Karpas-422 (cell line): ENCODE measurements at regions not wholly inside any gene's neighbourhood (a gene's known extent, or its start where the extent isn't known, plus 50 kb on each side); places are given as distances from the start of the nearest gene placed in this dataset.

Experiments used
- DNase-seq: peaks from one replicate; pipeline ENCODE4 v3.0.0-alpha.2; 2015
- H2AFZ ChIP-seq: fragments of 200-600 bp; sonication (generic); 2 replicates; pipeline ENCODE4 v1.6.1; 2014; ENCODE audit warnings: antibody characterized with exemption, low read length, mixed read lengths
- H3K27ac ChIP-seq: fragments of 200-600 bp; sonication (generic); 2 replicates; pipeline ENCODE4 v1.5.1; 2014; ENCODE audit warnings: mild to moderate bottlenecking, low read length, moderate library complexity
- H3K27me3 ChIP-seq: fragments of 200-600 bp; sonication (generic); 2 replicates; pipeline ENCODE4 v1.6.1; 2014; ENCODE audit warnings: low read length, mixed read lengths
- H3K36me3 ChIP-seq: fragments of 200-600 bp; sonication (generic); 2 replicates; pipeline ENCODE4 v1.6.1; 2014; ENCODE audit warnings: low read length, mixed read lengths; ENCODE audit not compliant: insufficient read depth
- H3K4me1 ChIP-seq: fragments of 200-600 bp; sonication (generic); 2 replicates; pipeline ENCODE4 v1.6.1; 2014; ENCODE audit warnings: mild to moderate bottlenecking, low read length, mixed read lengths
- H3K4me2 ChIP-seq: fragments of 200-600 bp; sonication (generic); 2 replicates; pipeline ENCODE4 v1.6.1; 2014; ENCODE audit warnings: low read length, low read depth, mild to moderate bottlenecking; ENCODE audit not compliant: poor library complexity, severe bottlenecking
- H3K4me3 ChIP-seq: fragments of 200-600 bp; sonication (generic); 2 replicates; pipeline ENCODE4 v1.5.1; 2014; ENCODE audit warnings: mild to moderate bottlenecking, antibody characterized with exemption, low read length, mixed read lengths
- H3K79me2 ChIP-seq: fragments of 200-600 bp; sonication (generic); 2 replicates; pipeline ENCODE4 v1.6.1; 2014; ENCODE audit warnings: mild to moderate bottlenecking, low read length, mixed read lengths
- H3K9ac ChIP-seq: fragments of 200-600 bp; sonication (generic); 2 replicates; pipeline ENCODE4 v1.6.0; 2014; ENCODE audit warnings: low read length
- H3K9me2 ChIP-seq: fragments of 200-600 bp; sonication (generic), shearing (Covaris generic); replicated peaks from 2 replicates; pipeline ENCODE4 v1.6.0; 2014; ENCODE audit warnings: mild to moderate bottlenecking, low read length, moderate library complexity; ENCODE audit not compliant: insufficient read depth
- H3K9me3 ChIP-seq: fragments of 300-700, 200-600 bp; sonication (generic); 2 replicates; pipeline ENCODE4 v1.6.1; 2014; ENCODE audit warnings: low read length, mixed read lengths
- H4K20me1 ChIP-seq: fragments of 200-600 bp; sonication (generic); 2 replicates; pipeline ENCODE4 v1.6.1; 2014; ENCODE audit warnings: mild to moderate bottlenecking, antibody characterized with exemption, low read length, low read depth; ENCODE audit not compliant: insufficient read depth

GRCh38 chr13:80740071-80740470 is 399.1 kb upstream of the SPRY2 start:
- no peak for DNase-seq

GRCh38 chr13:80737513-80737912 is 396.6 kb upstream of the SPRY2 start:
- no peaks in the 10 kb centered on the region for H3K36me3 ChIP-seq
- DNase-seq, result no peak
- no peak overlapping the region for H3K9ac ChIP-seq
- no peaks in the 10 kb centered on the region for H4K20me1 ChIP-seq
- no peaks in the 10 kb centered on the region for H3K27me3 ChIP-seq
- H3K4me2 ChIP-seq, result no peak overlapping the region
- no peaks in the 10 kb centered on the region for H3K9me2 ChIP-seq
- H3K27ac ChIP-seq, result no peak overlapping the region
- no peaks in the 10 kb centered on the region for H3K4me1 ChIP-seq
- peaks cover 38% of the 10 kb centered on the region for H3K9me3 ChIP-seq
- no peak overlapping the region for H2AFZ ChIP-seq
- no peaks in the 10 kb centered on the region for H3K79me2 ChIP-seq
- no peak overlapping the region for H3K4me3 ChIP-seq

More at GRCh38 chr13:80740071-80740470, 399.1 kb upstream of the SPRY2 start:
- H3K27me3 ChIP-seq, result no peaks in the 10 kb centered on the region
- H3K4me2 ChIP-seq, result no peak overlapping the region
- H3K4me3 ChIP-seq, result no peak overlapping the region
- no peak overlapping the region for H3K9ac ChIP-seq
- H3K27ac ChIP-seq, result no peak overlapping the region
- no peaks in the 10 kb centered on the region for H3K4me1 ChIP-seq
- H4K20me1 ChIP-seq, result no peaks in the 10 kb centered on the region
- no peaks in the 10 kb centered on the region for H3K36me3 ChIP-seq
- H3K9me3 ChIP-seq, result peaks cover 34% of the 10 kb centered on the region
- no peaks in the 10 kb centered on the region for H3K9me2 ChIP-seq
- no peaks in the 10 kb centered on the region for H3K79me2 ChIP-seq
- H2AFZ ChIP-seq, result no peak overlapping the region

- Histone ChIP-seq H3K4me1 (no peaks in the 10 kb centered on the region), H3K4me3 (no peak overlapping the region), H3K79me2 (no peaks in the 10 kb centered on the region), H3K27ac (no peak overlapping the region), H2AFZ (no peak overlapping the region), H4K20me1 (no peaks in the 10 kb centered on the region), H3K27me3 (no peaks in the 10 kb centered on the region), H3K36me3 (no peaks in the 10 kb centered on the region), H3K9ac (no peak overlapping the region), H3K9me2 (no peaks in the 10 kb centered on the region), H3K4me2 (no peak overlapping the region), H3K9me3 (peaks cover 27% of the 10 kb centered on the region)
- DNase-seq, result no peak
These were observed 386.5 kb upstream of the SPRY2 start for GRCh38 chr13:80727321-80727975.

GRCh38 chr13:80726868-80727267 is 385.9 kb upstream of the SPRY2 start:
- no peak overlapping the region for H3K4me2 ChIP-seq
- peaks cover 27% of the 10 kb centered on the region for H3K9me3 ChIP-seq
- no peak for DNase-seq
- H3K36me3 ChIP-seq, result no peaks in the 10 kb centered on the region
- no peak overlapping the region for H2AFZ ChIP-seq
- H3K27me3 ChIP-seq, result no peaks in the 10 kb centered on the region
- H3K9ac ChIP-seq, result no peak overlapping the region
- no peaks in the 10 kb centered on the region for H4K20me1 ChIP-seq
- H3K4me3 ChIP-seq, result no peak overlapping the region
- no peaks in the 10 kb centered on the region for H3K79me2 ChIP-seq
- H3K27ac ChIP-seq, result no peak overlapping the region
- no peaks in the 10 kb centered on the region for H3K4me1 ChIP-seq
- H3K9me2 ChIP-seq, result no peaks in the 10 kb centered on the region

- Histone ChIP-seq H3K4me1 (no peaks in the 10 kb centered on the region), H3K79me2 (no peaks in the 10 kb centered on the region), H3K36me3 (no peaks in the 10 kb centered on the region), H3K9me3 (peaks cover 30% of the 10 kb centered on the region), H4K20me1 (no peaks in the 10 kb centered on the region), H3K27ac (no peak overlapping the region), H3K9ac (no peak overlapping the region), H3K4me2 (no peak overlapping the region), H2AFZ (no peak overlapping the region), H3K9me2 (no peaks in the 10 kb centered on the region), H3K27me3 (no peaks in the 10 kb centered on the region), H3K4me3 (no peak overlapping the region)
- no peak for DNase-seq
These were observed 380.8 kb upstream of the SPRY2 start for GRCh38 chr13:80721689-80722088.

- no peak overlapping the region for H3K9ac ChIP-seq
- no peaks in the 10 kb centered on the region for H3K9me2 ChIP-seq
- no peak overlapping the region for H3K27ac ChIP-seq
- H3K79me2 ChIP-seq, result no peaks in the 10 kb centered on the region
- no peak overlapping the region for H2AFZ ChIP-seq
- peaks cover 27% of the 10 kb centered on the region for H3K9me3 ChIP-seq
- no peaks in the 10 kb centered on the region for H3K27me3 ChIP-seq
- H3K4me3 ChIP-seq, result no peak overlapping the region
- H4K20me1 ChIP-seq, result no peaks in the 10 kb centered on the region
- no peak overlapping the region for H3K4me2 ChIP-seq
- H3K36me3 ChIP-seq, result no peaks in the 10 kb centered on the region
- H3K4me1 ChIP-seq, result no peaks in the 10 kb centered on the region
- no peak for DNase-seq
These were observed 378.0 kb upstream of the SPRY2 start for GRCh38 chr13:80718970-80719369.

- H3K79me2 ChIP-seq, result no peaks in the 10 kb centered on the region
- no peak overlapping the region for H3K4me3 ChIP-seq
- H3K27me3 ChIP-seq, result no peaks in the 10 kb centered on the region
- DNase-seq, result no peak
- peaks cover 21% of the 10 kb centered on the region for H3K9me3 ChIP-seq
- H2AFZ ChIP-seq, result no peak overlapping the region
- no peaks in the 10 kb centered on the region for H3K36me3 ChIP-seq
- H3K27ac ChIP-seq, result no peak overlapping the region
- no peaks in the 10 kb centered on the region for H3K9me2 ChIP-seq
- H4K20me1 ChIP-seq, result no peaks in the 10 kb centered on the region
- H3K4me1 ChIP-seq, result no peaks in the 10 kb centered on the region
- no peak overlapping the region for H3K4me2 ChIP-seq
- no peak overlapping the region for H3K9ac ChIP-seq
These were observed 376.9 kb upstream of the SPRY2 start for GRCh38 chr13:80717776-80718175.

GRCh38 chr13:80716610-80717081 is 375.7 kb upstream of the SPRY2 start:
- Histone ChIP-seq H2AFZ (no peak overlapping the region), H3K9ac (no peak overlapping the region), H3K27me3 (no peaks in the 10 kb centered on the region), H3K9me3 (peaks cover 21% of the 10 kb centered on the region), H4K20me1 (no peaks in the 10 kb centered on the region), H3K9me2 (no peaks in the 10 kb centered on the region), H3K27ac (no peak overlapping the region), H3K4me1 (no peaks in the 10 kb centered on the region), H3K79me2 (no peaks in the 10 kb centered on the region), H3K4me3 (no peak overlapping the region), H3K36me3 (no peaks in the 10 kb centered on the region), H3K4me2 (no peak overlapping the region)
- DNase-seq, result no peak
